Vagina (tissue), 2 donors: ENCODE measurements at regions not wholly inside any gene's neighbourhood (a gene's known extent, or its start where the extent isn't known, plus 50 kb on each side); places are given as distances from the start of the nearest gene placed in this dataset.
"Not testable (repeated sequence)": the region's sequence is repeated elsewhere in the genome, so short reads cannot be mapped to it uniquely, and the experiment has no call there.

Experiments used
- POLR2A ChIP-seq, 2 donors: fragments of 450-650 bp; IDR thresholded peaks; one replicate each; pipeline ENCODE4 v1.6.1; 2017; ENCODE audit warnings: antibody characterized with exemption in 2 of 2, mild to moderate bottlenecking in 2 of 2, moderate library complexity in 2 of 2
- POLR2AphosphoS5 ChIP-seq, 2 donors: sonication (generic); formaldehyde crosslinking; IDR thresholded peaks; one replicate each; pipeline ENCODE4 v1.9.0; 2017; ENCODE audit warnings: antibody characterized with exemption in 2 of 2, mild to moderate bottlenecking in 2 of 2, low read depth in 1 of 2; ENCODE audit not compliant: insufficient read depth in 1 of 2
- TF ChIP-seq, protein P1 (sequence below), 3 experiments: fragments of 450-650 bp in 2 of 3; fragments of 200-600 bp in 1 of 3; sonication (generic) in 1 of 3; IDR thresholded peaks; one replicate each; pipeline ENCODE4 v1.5.1; 2017 to 2019; ENCODE audit warnings: antibody characterized with exemption in 3 of 3, mild to moderate bottlenecking in 2 of 3, moderate library complexity in 2 of 3

DNA sequence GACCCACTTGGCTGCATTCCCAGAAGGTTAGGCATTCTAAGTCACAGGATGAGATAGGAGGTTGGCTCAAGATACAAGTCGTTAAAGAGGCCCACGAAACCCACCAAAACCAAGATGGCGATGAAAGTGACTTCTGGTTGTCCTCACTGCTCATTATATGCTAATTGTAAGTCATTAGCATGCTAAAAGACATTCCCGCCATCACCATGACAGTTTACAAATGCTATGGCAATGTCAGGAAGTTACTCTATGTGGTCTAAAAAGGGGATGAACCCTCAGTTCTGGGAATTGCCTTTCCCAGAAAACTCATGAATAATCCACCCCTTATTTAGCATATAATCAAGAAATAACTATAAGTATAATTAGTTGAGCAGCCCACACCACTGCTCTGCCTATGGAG is 715.7 kb upstream of the TMPRSS15 start:
- TF ChIP-seq, protein P1, sequence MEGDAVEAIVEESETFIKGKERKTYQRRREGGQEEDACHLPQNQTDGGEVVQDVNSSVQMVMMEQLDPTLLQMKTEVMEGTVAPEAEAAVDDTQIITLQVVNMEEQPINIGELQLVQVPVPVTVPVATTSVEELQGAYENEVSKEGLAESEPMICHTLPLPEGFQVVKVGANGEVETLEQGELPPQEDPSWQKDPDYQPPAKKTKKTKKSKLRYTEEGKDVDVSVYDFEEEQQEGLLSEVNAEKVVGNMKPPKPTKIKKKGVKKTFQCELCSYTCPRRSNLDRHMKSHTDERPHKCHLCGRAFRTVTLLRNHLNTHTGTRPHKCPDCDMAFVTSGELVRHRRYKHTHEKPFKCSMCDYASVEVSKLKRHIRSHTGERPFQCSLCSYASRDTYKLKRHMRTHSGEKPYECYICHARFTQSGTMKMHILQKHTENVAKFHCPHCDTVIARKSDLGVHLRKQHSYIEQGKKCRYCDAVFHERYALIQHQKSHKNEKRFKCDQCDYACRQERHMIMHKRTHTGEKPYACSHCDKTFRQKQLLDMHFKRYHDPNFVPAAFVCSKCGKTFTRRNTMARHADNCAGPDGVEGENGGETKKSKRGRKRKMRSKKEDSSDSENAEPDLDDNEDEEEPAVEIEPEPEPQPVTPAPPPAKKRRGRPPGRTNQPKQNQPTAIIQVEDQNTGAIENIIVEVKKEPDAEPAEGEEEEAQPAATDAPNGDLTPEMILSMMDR (IDR thresholded peaks at IDR 0.05): not testable (repeated sequence)
- not testable (repeated sequence) for TF ChIP-seq POLR2A (IDR thresholded peaks at IDR 0.05); POLR2AphosphoS5 (IDR thresholded peaks at IDR 0.05; ENCODE audit: insufficient read depth in 1 of 2, low read depth in 1 of 2)
